Hepatocyte (in vitro differentiated cells): ENCODE measurements at regions not wholly inside any gene's neighbourhood (a gene's known extent, or its start where the extent isn't known, plus 50 kb on each side); places are given as distances from the start of the nearest gene placed in this dataset.

Experiments
- DNase-seq: peaks from one replicate; pipeline ENCODE4 v3.0.0-alpha.2; 2016; ENCODE audit warnings: low spot score
- H2AFZ ChIP-seq: fragments of 200-600 bp; sonication (generic); 2 replicates; pipeline ENCODE4 v1.6.0; 2016; ENCODE audit warnings: antibody characterized with exemption, mild to moderate bottlenecking
- H3K27ac ChIP-seq: fragments of 200-600 bp; sonication (generic); 2 replicates; pipeline ENCODE4 v1.5.1; 2016; ENCODE audit warnings: mild to moderate bottlenecking
- H3K27me3 ChIP-seq: fragments of 200-600 bp; sonication (generic); 2 replicates; pipeline ENCODE4 v1.6.1; 2016
- H3K36me3 ChIP-seq: fragments of 200-600 bp; sonication (generic); replicated peaks from 2 replicates; pipeline ENCODE4 v1.5.1; 2016; ENCODE audit warnings: low read depth; ENCODE audit not compliant: insufficient read depth
- H3K4me1 ChIP-seq: fragments of 200-600 bp; sonication (generic); 2 replicates; pipeline ENCODE4 v1.5.1; 2016; ENCODE audit warnings: mild to moderate bottlenecking, moderate library complexity; ENCODE audit not compliant: insufficient read depth
- H3K4me2 ChIP-seq: fragments of 200-600 bp; sonication (generic); 2 replicates; pipeline ENCODE4 v1.6.0; 2016
- H3K4me3 ChIP-seq: fragments of 200-600 bp; sonication (generic); 2 replicates; pipeline ENCODE4 v1.5.1; 2016; ENCODE audit warnings: mild to moderate bottlenecking
- H3K79me2 ChIP-seq: fragments of 200-600 bp; sonication (generic); 2 replicates; pipeline ENCODE4 v1.6.0; 2017; ENCODE audit warnings: mild to moderate bottlenecking
- H3K9me2 ChIP-seq: fragments of 200-600 bp; sonication (generic); replicated peaks from 2 replicates; pipeline ENCODE4 v1.6.0; 2017; ENCODE audit warnings: mild to moderate bottlenecking; ENCODE audit not compliant: insufficient read depth
- H3K9me3 ChIP-seq: fragments of 200-600 bp; sonication (generic); 2 replicates; pipeline ENCODE4 v1.5.1; 2016; ENCODE audit warnings: low read depth, mild to moderate bottlenecking
- H4K20me1 ChIP-seq: fragments of 200-600 bp; sonication (generic); 2 replicates; pipeline ENCODE4 v1.6.0; 2016; ENCODE audit warnings: mild to moderate bottlenecking; ENCODE audit not compliant: insufficient read depth, poor library complexity, severe bottlenecking
- EZH2 ChIP-seq: fragments of 200-600 bp; sonication (generic); IDR thresholded peaks from 2 replicates; pipeline ENCODE4 v1.6.1; 2016; ENCODE audit warnings: antibody characterized with exemption, mild to moderate bottlenecking, borderline replicate concordance
- EZH2phosphoT487 ChIP-seq: fragments of 200-600 bp; sonication (generic); IDR thresholded peaks from one replicate; pipeline ENCODE4 v1.6.1; 2018; ENCODE audit warnings: antibody characterized with exemption, mild to moderate bottlenecking, low read depth, moderate library complexity; ENCODE audit not compliant: unreplicated experiment, severe bottlenecking
- WGBS: methylation state at CpG from one replicate; pipeline ENCODE4 v1.1.6; 2016; ENCODE audit warnings: low lambda C conversion rate; ENCODE audit errors: missing lambda C conversion rate; 5-methylcytosine and 5-hydroxymethylcytosine counted together
- TF ChIP-seq, protein P1 (sequence below): fragments of 200-600 bp; sonication (generic); IDR thresholded peaks from 2 replicates; pipeline ENCODE4 v1.5.1; 2016; ENCODE audit warnings: antibody characterized with exemption, mild to moderate bottlenecking; ENCODE audit not compliant: poor library complexity

- no peak overlapping the region for H2AFZ ChIP-seq
- H3K4me3 ChIP-seq, result no peak overlapping the region
- H4K20me1 ChIP-seq, result no peaks in the 10 kb centered on the region
- no peaks in the 10 kb centered on the region for H3K9me3 ChIP-seq
- DNase-seq, result no peak
- TF ChIP-seq, protein P1, sequence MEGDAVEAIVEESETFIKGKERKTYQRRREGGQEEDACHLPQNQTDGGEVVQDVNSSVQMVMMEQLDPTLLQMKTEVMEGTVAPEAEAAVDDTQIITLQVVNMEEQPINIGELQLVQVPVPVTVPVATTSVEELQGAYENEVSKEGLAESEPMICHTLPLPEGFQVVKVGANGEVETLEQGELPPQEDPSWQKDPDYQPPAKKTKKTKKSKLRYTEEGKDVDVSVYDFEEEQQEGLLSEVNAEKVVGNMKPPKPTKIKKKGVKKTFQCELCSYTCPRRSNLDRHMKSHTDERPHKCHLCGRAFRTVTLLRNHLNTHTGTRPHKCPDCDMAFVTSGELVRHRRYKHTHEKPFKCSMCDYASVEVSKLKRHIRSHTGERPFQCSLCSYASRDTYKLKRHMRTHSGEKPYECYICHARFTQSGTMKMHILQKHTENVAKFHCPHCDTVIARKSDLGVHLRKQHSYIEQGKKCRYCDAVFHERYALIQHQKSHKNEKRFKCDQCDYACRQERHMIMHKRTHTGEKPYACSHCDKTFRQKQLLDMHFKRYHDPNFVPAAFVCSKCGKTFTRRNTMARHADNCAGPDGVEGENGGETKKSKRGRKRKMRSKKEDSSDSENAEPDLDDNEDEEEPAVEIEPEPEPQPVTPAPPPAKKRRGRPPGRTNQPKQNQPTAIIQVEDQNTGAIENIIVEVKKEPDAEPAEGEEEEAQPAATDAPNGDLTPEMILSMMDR, result no peak
- TF ChIP-seq EZH2phosphoT487 (no peak), EZH2 (no peak)
- H3K27ac ChIP-seq, result no peak overlapping the region
- H3K36me3 ChIP-seq, result no peaks in the 10 kb centered on the region
- peaks cover 5% of the 10 kb centered on the region for H3K4me1 ChIP-seq
- H3K79me2 ChIP-seq, result no peaks in the 10 kb centered on the region
- no peak overlapping the region for H3K4me2 ChIP-seq
- H3K27me3 ChIP-seq, result no peaks in the 10 kb centered on the region
- H3K9me2 ChIP-seq, result no peaks in the 10 kb centered on the region
Measured at GRCh38 chr9:28379082-28379481, 805.8 kb upstream of the C9orf72 start.

GRCh38 chr9:28389411-28389810 is 816.1 kb upstream of the C9orf72 start:
- Histone ChIP-seq H2AFZ (no peak overlapping the region), H4K20me1 (no peaks in the 10 kb centered on the region), H3K9me2 (no peaks in the 10 kb centered on the region), H3K36me3 (no peaks in the 10 kb centered on the region), H3K9me3 (no peaks in the 10 kb centered on the region), H3K4me2 (no peak overlapping the region), H3K79me2 (no peaks in the 10 kb centered on the region), H3K4me3 (no peak overlapping the region), H3K27me3 (no peaks in the 10 kb centered on the region), H3K27ac (no peak overlapping the region), H3K4me1 (no peaks in the 10 kb centered on the region)
- TF ChIP-seq, protein P1, result no peak
- no peak for TF ChIP-seq EZH2phosphoT487
- no peak for TF ChIP-seq EZH2
- DNase-seq, result no peak
- 80% methylated on average over 3 of the region's 3 CpGs for WGBS

- Histone ChIP-seq H3K36me3 (no peaks in the 10 kb centered on the region), H4K20me1 (no peaks in the 10 kb centered on the region), H2AFZ (no peak overlapping the region), H3K9me3 (no peaks in the 10 kb centered on the region), H3K4me2 (no peak overlapping the region), H3K4me1 (no peaks in the 10 kb centered on the region), H3K27ac (no peak overlapping the region), H3K9me2 (no peaks in the 10 kb centered on the region), H3K27me3 (no peaks in the 10 kb centered on the region), H3K4me3 (no peak overlapping the region), H3K79me2 (no peaks in the 10 kb centered on the region)
- DNase-seq, result no peak
- TF ChIP-seq EZH2 (no peak), EZH2phosphoT487 (no peak)
- TF ChIP-seq, protein P1, result no peak
Measured at GRCh38 chr9:28394774-28395173, 821.5 kb upstream of the C9orf72 start.

GRCh38 chr9:28396058-28396457 is 822.8 kb upstream of the C9orf72 start:
- H3K4me1 ChIP-seq, result no peaks in the 10 kb centered on the region
- 96% methylated on average over 4 of the region's 4 CpGs for WGBS
- no peaks in the 10 kb centered on the region for H3K79me2 ChIP-seq
- H3K4me3 ChIP-seq, result no peak overlapping the region
- no peaks in the 10 kb centered on the region for H3K9me3 ChIP-seq
- no peak overlapping the region for H3K27ac ChIP-seq
- no peak overlapping the region for H2AFZ ChIP-seq
- H3K4me2 ChIP-seq, result no peak overlapping the region
- no peaks in the 10 kb centered on the region for H4K20me1 ChIP-seq
- H3K36me3 ChIP-seq, result no peaks in the 10 kb centered on the region
- no peaks in the 10 kb centered on the region for H3K27me3 ChIP-seq
- no peaks in the 10 kb centered on the region for H3K9me2 ChIP-seq
- no peak for DNase-seq
- TF ChIP-seq EZH2 (no peak), EZH2phosphoT487 (no peak)
- TF ChIP-seq, protein P1, result no peak
